Upper lobe of left lung (tissue), 4 donors: ENCODE measurements at regions not wholly inside any gene's neighbourhood (a gene's known extent, or its start where the extent isn't known, plus 50 kb on each side); places are given as distances from the start of the nearest gene placed in this dataset.

Source experiments
- EP300 ChIP-seq, 4 donors: sonication (generic); formaldehyde crosslinking; IDR thresholded peaks; one replicate each; pipeline ENCODE4 v1.5.1; 2017; ENCODE audit warnings: antibody characterized with exemption in 4 of 4, control low read depth in 2 of 4
- POLR2A ChIP-seq, 4 donors: fragments of 450-650 bp; IDR thresholded peaks; one replicate each; pipeline ENCODE4 v1.5.1; 2016 to 2017; ENCODE audit warnings: antibody characterized with exemption in 4 of 4, mild to moderate bottlenecking in 2 of 4
- POLR2AphosphoS5 ChIP-seq, 2 donors: sonication (generic); formaldehyde crosslinking; IDR thresholded peaks; one replicate each; pipeline ENCODE4 v1.5.1; 2017; ENCODE audit warnings: antibody characterized with exemption in 2 of 2
- TF ChIP-seq, protein P1 (sequence below), 6 experiments: fragments of 450-650 bp in 4 of 6; fragments of 200-600 bp in 2 of 6; sonication (generic) in 2 of 6; IDR thresholded peaks; one replicate each; pipeline ENCODE4 v1.5.1; 2016 to 2019; ENCODE audit warnings: antibody characterized with exemption in 6 of 6

DNA sequence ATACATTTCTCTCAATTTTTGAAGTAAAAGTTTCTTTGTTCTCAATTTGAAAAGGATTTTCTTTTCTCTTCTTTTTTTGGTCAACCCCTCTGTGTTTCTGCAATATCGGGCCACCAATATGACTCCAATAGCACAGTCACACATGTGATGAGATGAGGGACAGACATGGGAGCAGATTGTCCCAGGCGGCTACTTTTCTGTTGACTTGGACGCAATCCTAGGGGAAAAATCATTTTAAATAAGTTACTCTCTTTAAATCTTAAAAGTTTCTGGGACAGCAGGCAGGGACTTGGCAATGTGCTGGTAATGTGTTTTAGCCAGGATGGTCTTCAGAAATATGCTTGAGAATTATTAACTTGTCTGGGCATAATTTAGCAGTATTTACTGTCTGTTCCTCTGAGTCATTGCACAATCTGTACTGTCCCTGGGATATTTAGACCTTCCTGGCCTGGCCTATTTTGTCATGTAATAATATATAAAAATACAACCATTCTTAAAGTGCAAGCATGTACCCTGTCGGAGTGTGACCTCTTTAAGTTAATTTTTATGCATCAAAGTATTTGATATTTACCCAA, 388.5 kb upstream of the FANCL start:
- TF ChIP-seq, protein P1, sequence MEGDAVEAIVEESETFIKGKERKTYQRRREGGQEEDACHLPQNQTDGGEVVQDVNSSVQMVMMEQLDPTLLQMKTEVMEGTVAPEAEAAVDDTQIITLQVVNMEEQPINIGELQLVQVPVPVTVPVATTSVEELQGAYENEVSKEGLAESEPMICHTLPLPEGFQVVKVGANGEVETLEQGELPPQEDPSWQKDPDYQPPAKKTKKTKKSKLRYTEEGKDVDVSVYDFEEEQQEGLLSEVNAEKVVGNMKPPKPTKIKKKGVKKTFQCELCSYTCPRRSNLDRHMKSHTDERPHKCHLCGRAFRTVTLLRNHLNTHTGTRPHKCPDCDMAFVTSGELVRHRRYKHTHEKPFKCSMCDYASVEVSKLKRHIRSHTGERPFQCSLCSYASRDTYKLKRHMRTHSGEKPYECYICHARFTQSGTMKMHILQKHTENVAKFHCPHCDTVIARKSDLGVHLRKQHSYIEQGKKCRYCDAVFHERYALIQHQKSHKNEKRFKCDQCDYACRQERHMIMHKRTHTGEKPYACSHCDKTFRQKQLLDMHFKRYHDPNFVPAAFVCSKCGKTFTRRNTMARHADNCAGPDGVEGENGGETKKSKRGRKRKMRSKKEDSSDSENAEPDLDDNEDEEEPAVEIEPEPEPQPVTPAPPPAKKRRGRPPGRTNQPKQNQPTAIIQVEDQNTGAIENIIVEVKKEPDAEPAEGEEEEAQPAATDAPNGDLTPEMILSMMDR (IDR thresholded peaks at IDR 0.05), result no peak
- no peak for TF ChIP-seq POLR2A (IDR thresholded peaks at IDR 0.05)
- no peak for TF ChIP-seq EP300 (IDR thresholded peaks at IDR 0.05)
- no peak for TF ChIP-seq POLR2AphosphoS5 (IDR thresholded peaks at IDR 0.05)
